Kidney (tissue), 13 donors: ENCODE measurements at regions not wholly inside any gene's neighbourhood (a gene's known extent, or its start where the extent isn't known, plus 50 kb on each side); places are given as distances from the start of the nearest gene placed in this dataset.
"Not testable (repeated sequence)": the region's sequence is repeated elsewhere in the genome, so short reads cannot be mapped to it uniquely, and the experiment has no call there.

Experiments
- DNase-seq, 5 donors: peaks; one replicate each; pipeline ENCODE4 v3.0.0-alpha.2; 2013 to 2020
- FAIRE-seq: peaks from 2 replicates; lab custom pipeline; 2012; peaks lifted over from hg19 to GRCh38; lab: Jason Lieb, UNC
- H3K27ac ChIP-seq, 2 donors: one replicate each; pipeline ENCODE4 v1.7.0; 2013; ENCODE audit warnings: low read depth in 2 of 2, low read length in 2 of 2, inconsistent platforms in 1 of 2
- H3K27me3 ChIP-seq: one replicate; pipeline ENCODE4 v1.7.1; 2013; ENCODE audit warnings: low read length, inconsistent platforms; ENCODE audit not compliant: control insufficient read depth, insufficient read depth
- H3K36me3 ChIP-seq, 3 donors: one replicate each; pipeline versions ENCODE4 v1.7.0 to v1.7.1; 2013; ENCODE audit warnings: low read length in 3 of 3, control low read depth in 1 of 3, inconsistent platforms in 1 of 3; ENCODE audit not compliant: insufficient read depth in 3 of 3, control insufficient read depth in 2 of 3
- H3K4me1 ChIP-seq, 3 donors: one replicate each; pipeline versions ENCODE4 v1.7.0 to v1.7.1; 2013; ENCODE audit warnings: low read length in 3 of 3, inconsistent platforms in 1 of 3, low read depth in 1 of 3; ENCODE audit not compliant: control insufficient read depth in 2 of 3, insufficient read depth in 2 of 3
- H3K4me3 ChIP-seq, 3 donors: one replicate each; pipeline versions ENCODE4 v1.7.0 to v1.8.1; 2013; ENCODE audit warnings: low read length in 3 of 3, control low read depth in 1 of 3, inconsistent platforms in 1 of 3
- H3K9ac ChIP-seq, 3 donors: one replicate each; pipeline versions ENCODE4 v1.7.0 to v1.7.1; 2013; ENCODE audit warnings: low read length in 3 of 3, control low read depth in 1 of 3, inconsistent platforms in 1 of 3
- H3K9me3 ChIP-seq, 3 donors: one replicate each; pipeline versions ENCODE4 v1.7.0 to v1.7.1; 2013; ENCODE audit warnings: low read length in 3 of 3, control low read depth in 1 of 3, inconsistent platforms in 1 of 3; ENCODE audit not compliant: control insufficient read depth in 2 of 3, insufficient read depth in 1 of 3
- intact Hi-C: fragments of 100-400 bp; cut with DNase I; formaldehyde crosslinking; loops from one replicate; pipeline ENCODE4 v1.11.1; 2022
- TF ChIP-seq, protein P1 (sequence below): IDR thresholded peaks from 3 replicates; pipeline ENCODE4 v1.5.1; 2012; ENCODE audit warnings: mild to moderate bottlenecking, moderate library complexity, borderline replicate concordance; ENCODE audit not compliant: insufficient read depth; ENCODE audit errors: extremely low read depth
- donor health status: control.
- donor health status: control.
- donor health status: control.
- donor health status: control.
- donor health status: control.
- donor health status: DM: yes; HTN: yes; CAD: no.
- donor health status: Normal renal cell carcinoma (clear cell type).

DNA sequence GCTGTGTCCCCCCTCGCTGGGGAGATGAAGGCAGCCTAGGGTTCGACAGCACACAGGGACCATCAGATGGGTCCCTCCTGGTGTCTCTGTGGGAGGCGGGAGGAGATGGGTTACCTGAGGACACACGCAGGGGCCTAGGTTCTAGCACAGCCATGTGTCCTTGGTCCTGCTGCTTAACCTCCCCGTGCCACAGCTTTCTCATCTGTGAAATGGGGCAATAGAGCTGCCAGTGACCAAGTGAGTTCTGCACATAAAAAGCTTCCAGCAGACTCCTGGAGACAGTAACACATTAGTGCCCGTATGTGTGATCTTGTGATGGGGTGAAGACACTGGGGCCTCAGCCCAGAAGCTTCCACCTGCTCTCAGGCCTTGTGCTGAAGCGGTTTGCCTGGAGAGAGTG, 96.0 kb upstream of the GSE1 start:
- Histone ChIP-seq H3K9ac (no peak overlapping the region), H3K27ac (no peak overlapping the region), H3K9me3 (peaks cover 0 to 2% (median 0%) of the 10 kb centered on the region in 3 donors), H3K4me1 (peaks cover 2 to 21% (median 8%) of the 10 kb centered on the region in 3 donors), H3K4me3 (no peak overlapping the region), H3K27me3 (no peaks in the 10 kb centered on the region), H3K36me3 (peaks cover 0 to 2% (median 0%) of the 10 kb centered on the region in 3 donors)
- TF ChIP-seq, protein P1, sequence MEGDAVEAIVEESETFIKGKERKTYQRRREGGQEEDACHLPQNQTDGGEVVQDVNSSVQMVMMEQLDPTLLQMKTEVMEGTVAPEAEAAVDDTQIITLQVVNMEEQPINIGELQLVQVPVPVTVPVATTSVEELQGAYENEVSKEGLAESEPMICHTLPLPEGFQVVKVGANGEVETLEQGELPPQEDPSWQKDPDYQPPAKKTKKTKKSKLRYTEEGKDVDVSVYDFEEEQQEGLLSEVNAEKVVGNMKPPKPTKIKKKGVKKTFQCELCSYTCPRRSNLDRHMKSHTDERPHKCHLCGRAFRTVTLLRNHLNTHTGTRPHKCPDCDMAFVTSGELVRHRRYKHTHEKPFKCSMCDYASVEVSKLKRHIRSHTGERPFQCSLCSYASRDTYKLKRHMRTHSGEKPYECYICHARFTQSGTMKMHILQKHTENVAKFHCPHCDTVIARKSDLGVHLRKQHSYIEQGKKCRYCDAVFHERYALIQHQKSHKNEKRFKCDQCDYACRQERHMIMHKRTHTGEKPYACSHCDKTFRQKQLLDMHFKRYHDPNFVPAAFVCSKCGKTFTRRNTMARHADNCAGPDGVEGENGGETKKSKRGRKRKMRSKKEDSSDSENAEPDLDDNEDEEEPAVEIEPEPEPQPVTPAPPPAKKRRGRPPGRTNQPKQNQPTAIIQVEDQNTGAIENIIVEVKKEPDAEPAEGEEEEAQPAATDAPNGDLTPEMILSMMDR = no peak
- DNase-seq (no peak), FAIRE-seq (no peak)
- intact Hi-C loops = no loop called here

DNA sequence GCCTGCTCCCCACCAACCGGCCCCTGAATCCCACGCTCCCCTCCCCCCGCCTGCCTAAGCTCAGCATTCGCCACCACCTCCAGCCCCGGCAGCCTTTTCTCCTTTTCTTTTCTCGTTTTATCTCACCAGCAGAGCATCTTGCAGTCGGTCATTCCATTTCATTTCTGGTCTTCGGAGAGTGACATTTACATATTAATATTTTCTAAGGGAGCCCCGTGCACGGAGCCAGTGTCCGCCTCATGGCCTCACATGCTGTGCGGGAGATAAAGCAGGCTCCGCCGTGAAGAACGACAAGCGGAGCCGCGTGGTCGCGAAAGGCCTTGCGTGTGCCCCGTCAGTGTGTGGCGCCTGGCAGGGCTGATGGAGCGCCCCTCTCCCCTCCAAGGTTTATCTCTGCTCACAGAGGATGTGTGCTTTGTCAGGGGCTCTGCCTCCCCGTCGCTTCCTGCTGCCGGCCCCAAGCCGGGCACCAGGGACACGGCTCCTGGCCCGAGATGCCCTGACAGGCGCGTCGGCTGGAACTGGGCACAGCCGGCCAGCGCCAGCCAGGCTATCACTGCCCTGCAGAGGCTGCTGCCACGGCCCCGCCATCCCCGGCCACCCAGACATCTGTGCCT, 95.5 kb upstream of the GSE1 start:
- Histone ChIP-seq H3K36me3 (peaks cover 0 to 3% (median 0%) of the 10 kb centered on the region in 3 donors), H3K9me3 (peaks cover 0 to 2% (median 0%) of the 10 kb centered on the region in 3 donors), H3K9ac (no peak overlapping the region), H3K27me3 (no peaks in the 10 kb centered on the region), H3K4me1 (peaks cover 5 to 24% (median 10%) of the 10 kb centered on the region in 3 donors), H3K27ac (no peak overlapping the region), H3K4me3 (no peak overlapping the region)
- TF ChIP-seq, protein P1 = no peak
- no peak for FAIRE-seq
- peak in 1 of 5 donors; percentile 54 for DNase-seq
- intact Hi-C loops = no loop called here

DNA sequence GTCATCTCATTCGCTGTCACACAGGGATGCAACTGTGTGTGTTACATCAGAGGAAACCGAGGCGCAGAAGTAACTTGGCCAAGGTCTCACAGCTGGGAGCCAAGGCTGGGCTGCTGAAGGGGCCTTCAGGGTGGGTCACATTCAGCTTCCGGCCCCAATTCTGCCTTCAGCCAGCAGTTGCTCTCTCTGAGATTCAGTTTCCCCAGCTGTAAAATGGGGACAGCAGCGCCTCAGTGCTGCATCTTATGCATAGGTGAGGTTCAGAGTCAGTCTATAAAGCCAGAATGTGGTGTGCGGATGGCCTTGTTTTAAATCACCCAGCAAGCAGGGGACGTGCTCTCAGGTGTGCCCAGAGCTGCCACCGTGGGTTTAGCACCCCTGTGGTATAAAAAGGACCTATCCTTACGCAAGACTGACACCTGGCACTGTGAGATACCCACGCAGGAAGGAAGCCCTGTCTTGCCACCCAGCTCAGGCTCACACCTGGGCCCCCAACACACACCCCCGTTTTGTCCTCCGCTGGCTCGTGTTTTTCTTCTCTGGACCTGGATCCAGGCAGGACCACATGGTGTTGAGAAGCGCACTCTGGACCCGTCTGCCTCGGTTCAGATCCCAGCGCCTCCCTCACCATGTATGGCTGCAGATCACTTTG, 94.6 kb upstream of the GSE1 start:
- H3K4me1 ChIP-seq = peaks cover 10 to 30% (median 19%) of the 10 kb centered on the region in 3 donors

DNA sequence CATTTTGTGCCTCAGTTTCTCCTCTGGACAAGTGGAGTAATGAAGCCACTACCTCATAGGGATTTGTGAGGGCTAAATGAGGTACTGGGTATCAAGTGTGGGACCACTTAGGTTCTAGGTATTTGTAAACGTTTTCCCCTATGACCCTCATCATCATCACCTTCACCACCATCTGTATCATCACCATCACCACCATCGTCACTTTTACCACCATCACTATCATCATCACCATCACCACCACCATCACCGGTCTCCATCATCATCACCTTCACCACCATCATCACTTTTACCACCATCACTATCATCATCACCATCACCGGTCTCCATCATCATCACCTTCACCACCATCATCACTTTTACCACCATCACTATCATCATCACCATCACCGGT, 94.1 kb upstream of the GSE1 start:
- H3K27ac ChIP-seq, H3K9me3 ChIP-seq, DNase-seq, H3K9ac ChIP-seq, H3K4me3 ChIP-seq, FAIRE-seq, H3K27me3 ChIP-seq, intact Hi-C loops, H3K36me3 ChIP-seq: not testable (repeated sequence)
- H3K4me1 ChIP-seq = peaks cover 10 to 33% (median 19%) of the 10 kb centered on the region in 3 donors

More for the DNA sequence above, 94.6 kb upstream of the GSE1 start:
- TF ChIP-seq, protein P1 = no peak
- Histone ChIP-seq H3K36me3 (peaks cover 0 to 4% (median 0%) of the 10 kb centered on the region in 3 donors), H3K27me3 (no peaks in the 10 kb centered on the region), H3K9me3 (peaks cover 0 to 2% (median 0%) of the 10 kb centered on the region in 3 donors), H3K4me3 (no peak overlapping the region), H3K27ac (no peak overlapping the region), H3K9ac (no peak overlapping the region)
- FAIRE-seq (no peak), DNase-seq (peak in 1 of 5 donors; percentile 61)
- intact Hi-C loops = no loop called here
